Brain pericyte (primary cell): ENCODE measurements at regions not wholly inside any gene's neighbourhood (a gene's known extent, or its start where the extent isn't known, plus 50 kb on each side); places are given as distances from the start of the nearest gene placed in this dataset.
A peak's percentile ranks its signal among the peaks of the same experiment; 100 is the strongest.
"Not testable (repeated sequence)": the region's sequence is repeated elsewhere in the genome, so short reads cannot be mapped to it uniquely, and the experiment has no call there.

ENCODE experiments used
- DNase-seq: peaks from one replicate; pipeline ENCODE4 v3.0.0-alpha.2; 2012; ENCODE audit warnings: low read depth, low spot score

- not testable (repeated sequence) for DNase-seq
Measured at GRCh38 chr5:122515210-122515609, 203.2 kb downstream of the SNCAIP start.

- DNase-seq = peak; percentile 38
Measured at GRCh38 chr5:122515709-122516431, 203.8 kb downstream of the SNCAIP start.

GRCh38 chr5:122516432-122516743 lies 204.4 kb downstream of the SNCAIP start:
- DNase-seq = no peak

GRCh38 chr5:122517091-122517490 lies 205.1 kb downstream of the SNCAIP start:
- no peak for DNase-seq

- DNase-seq = no peak
Measured at GRCh38 chr5:122523776-122524175, 211.7 kb downstream of the SNCAIP start.

- no peak for DNase-seq
Measured at GRCh38 chr5:122527547-122527946, 215.5 kb downstream of the SNCAIP start.

- no peak for DNase-seq
Measured at GRCh38 chr5:122532035-122532434, 220.0 kb downstream of the SNCAIP start.

- no peak for DNase-seq
Measured at GRCh38 chr5:122533825-122534224, 221.8 kb downstream of the SNCAIP start.

GRCh38 chr5:122534829-122535228 lies 222.8 kb downstream of the SNCAIP start:
- no peak for DNase-seq

- no peak for DNase-seq
Measured at GRCh38 chr5:122541388-122541787, 229.4 kb downstream of the SNCAIP start.

- no peak for DNase-seq
Measured at GRCh38 chr5:122545986-122546385, 228.9 kb upstream of the SNX2 start.

- no peak for DNase-seq
Measured at GRCh38 chr5:122547219-122547618, 227.7 kb upstream of the SNX2 start.

- DNase-seq = no peak
Measured at GRCh38 chr5:122547669-122548068, 227.2 kb upstream of the SNX2 start.

- DNase-seq = no peak
Measured at GRCh38 chr5:122559676-122560075, 215.2 kb upstream of the SNX2 start.

- no peak for DNase-seq
Measured at GRCh38 chr5:122561209-122561608, 213.7 kb upstream of the SNX2 start.

- no peak for DNase-seq
Measured at GRCh38 chr5:122565331-122565730, 209.5 kb upstream of the SNX2 start.

- DNase-seq = no peak
Measured at GRCh38 chr5:122576256-122577016, 198.4 kb upstream of the SNX2 start.

GRCh38 chr5:122581629-122582028 lies 193.3 kb upstream of the SNX2 start:
- DNase-seq = no peak

- DNase-seq = no peak
Measured at GRCh38 chr5:122584411-122585300, 190.2 kb upstream of the SNX2 start.

GRCh38 chr5:122585371-122585770 lies 189.5 kb upstream of the SNX2 start:
- no peak for DNase-seq

GRCh38 chr5:122586351-122586750 lies 188.5 kb upstream of the SNX2 start:
- no peak for DNase-seq

- no peak for DNase-seq
Measured at GRCh38 chr5:122591828-122592227, 183.1 kb upstream of the SNX2 start.
